IMR-90 (cell line): ENCODE measurements at regions not wholly inside any gene's neighbourhood (a gene's known extent, or its start where the extent isn't known, plus 50 kb on each side); places are given as distances from the start of the nearest gene placed in this dataset.

Experiments used
- ATAC-seq: fragments of 200-7000 bp; cut with Tn5 transposase; 2 replicates; pipeline ENCODE4 v1.9.1; 2020; ENCODE audit warnings: low read depth, mild to moderate bottlenecking, moderate library complexity
- BruUV-seq: library from RNA; stranded (reverse); fragments of 400-500 nt; replicated peaks from 2 replicates; lab custom pipeline; 2021; lab: Mats Ljungman, UMichigan
- CTCF ChIA-PET: fragments of 300-600 bp; formaldehyde crosslinking; extraction: SDS; loops from one replicate; lab custom pipeline; 2021; ENCODE audit warnings: antibody characterized with exemption; lab: Yijun Ruan, JAX
- POLR2A ChIA-PET: fragments of 300-600 bp; sonication (Branson Sonifier 250); formaldehyde crosslinking; loops from one replicate; lab custom pipeline; 2022; ENCODE audit warnings: antibody characterized with exemption; ENCODE audit not compliant: unreplicated experiment; lab: Charles Lee
- DNase-seq: peaks from one replicate; pipeline ENCODE4 v3.0.0; 2013
- H2AFZ ChIP-seq: replicated peaks from 2 replicates; pipeline ENCODE3; 2013; ENCODE audit warnings: low read length, mild to moderate bottlenecking; ENCODE audit not compliant: poor library complexity
- H2AK5ac ChIP-seq: 2 replicates; pipeline ENCODE4 v1.6.1; 2013; ENCODE audit warnings: low read depth, low read length, inconsistent platforms
- H2AK9ac ChIP-seq: replicated peaks from 2 replicates; pipeline ENCODE3; 2013; ENCODE audit warnings: mild to moderate bottlenecking, low read depth, low read length, moderate library complexity; ENCODE audit not compliant: poor library complexity
- H2BK120ac ChIP-seq: 2 replicates; pipeline ENCODE4 v1.6.1; 2013; ENCODE audit warnings: low read depth, low read length, inconsistent platforms
- H2BK15ac ChIP-seq: 3 replicates; pipeline ENCODE4 v1.6.1; 2013; ENCODE audit warnings: low read depth, low read length, inconsistent platforms
- H2BK20ac ChIP-seq: 2 replicates; pipeline ENCODE4 v1.6.1; 2013; ENCODE audit warnings: low read depth, mild to moderate bottlenecking, inconsistent platforms, low read length, moderate library complexity
- H2BK5ac ChIP-seq: 2 replicates; pipeline ENCODE4 v1.6.1; 2013; ENCODE audit warnings: mild to moderate bottlenecking, low read depth, low read length, inconsistent platforms; ENCODE audit not compliant: poor library complexity, severe bottlenecking
- H3K14ac ChIP-seq: replicated peaks from 2 replicates; pipeline ENCODE4 v1.6.1; 2013; ENCODE audit warnings: low read depth, low read length, inconsistent platforms
- H3K18ac ChIP-seq: 2 replicates; pipeline ENCODE4 v1.6.1; 2013; ENCODE audit warnings: low read depth, low read length, control low read depth
- H3K23ac ChIP-seq: 2 replicates; pipeline ENCODE4 v1.6.1; 2013; ENCODE audit warnings: low read depth, low read length, inconsistent platforms
- H3K27ac ChIP-seq: 2 replicates; pipeline ENCODE4 v1.5.1; 2013; ENCODE audit warnings: mild to moderate bottlenecking, control low read depth, low read length; ENCODE audit not compliant: insufficient read depth
- H3K27me3 ChIP-seq: 2 replicates; pipeline ENCODE4 v1.6.1; 2013; ENCODE audit warnings: low read length; ENCODE audit not compliant: control insufficient read depth, insufficient read depth
- H3K36me3 ChIP-seq: 2 replicates; pipeline ENCODE4 v1.6.1; 2013; ENCODE audit warnings: low read length, mixed read lengths; ENCODE audit not compliant: control insufficient read depth, insufficient read depth
- H3K4ac ChIP-seq: 2 replicates; pipeline ENCODE4 v1.6.1; 2013; ENCODE audit warnings: low read depth, low read length, inconsistent platforms
- H3K4me1 ChIP-seq: 2 replicates; pipeline ENCODE4 v1.6.1; 2013; ENCODE audit warnings: low read length, mixed read lengths; ENCODE audit not compliant: control insufficient read depth, insufficient read depth
- H3K4me2 ChIP-seq: 2 replicates; pipeline ENCODE4 v1.6.1; 2013; ENCODE audit warnings: low read depth, mild to moderate bottlenecking, control low read depth, low read length, moderate library complexity
- H3K4me3 ChIP-seq: 2 replicates; pipeline ENCODE4 v1.5.1; 2013; ENCODE audit warnings: low read depth, mild to moderate bottlenecking, control low read depth, low read length, moderate library complexity; ENCODE audit not compliant: insufficient read depth
- H3K56ac ChIP-seq: 2 replicates; pipeline ENCODE4 v1.6.1; 2013; ENCODE audit warnings: low read length, inconsistent platforms; ENCODE audit not compliant: insufficient read depth; ENCODE audit errors: extremely low read depth
- H3K79me1 ChIP-seq, 2 experiments: 2 replicates each; pipeline ENCODE4 v1.6.1; 2013; ENCODE audit warnings: low read length in 2 of 2, inconsistent platforms in 1 of 2, low read depth in 1 of 2
- H3K9ac ChIP-seq: 2 replicates; pipeline ENCODE4 v1.6.1; 2013; ENCODE audit warnings: low read depth, low read length, control low read depth
- H3K9me1 ChIP-seq: 2 replicates; pipeline ENCODE4 v1.6.1; 2013; ENCODE audit warnings: low read length, inconsistent platforms; ENCODE audit not compliant: insufficient read depth
- H3K9me3 ChIP-seq: 2 replicates; pipeline ENCODE4 v1.6.1; 2013; ENCODE audit warnings: low read length; ENCODE audit not compliant: control insufficient read depth, insufficient read depth
- H4K20me1 ChIP-seq: 2 replicates; pipeline ENCODE4 v1.6.1; 2013; ENCODE audit warnings: low read length, inconsistent platforms; ENCODE audit not compliant: insufficient read depth
- H4K5ac ChIP-seq: 2 replicates; pipeline ENCODE4 v1.6.1; 2013; ENCODE audit warnings: mild to moderate bottlenecking, low read depth, low read length, control low read depth
- H4K8ac ChIP-seq, 2 experiments: 2 replicates each; pipeline ENCODE4 v1.6.1; 2013; ENCODE audit warnings: low read depth in 2 of 2, low read length in 2 of 2, control low read depth in 1 of 2, inconsistent platforms in 1 of 2
- H4K91ac ChIP-seq: 2 replicates; pipeline ENCODE4 v1.6.1; 2013; ENCODE audit warnings: low read depth, low read length, inconsistent platforms; ENCODE audit not compliant: insufficient read depth
- BHLHE40 ChIP-seq: fragments of 150-350 bp; IDR thresholded peaks from 2 replicates; pipeline ENCODE4 v1.6.1; 2016; ENCODE audit warnings: mild to moderate bottlenecking, low read depth, low read length
- CTCF ChIP-seq: conservative IDR thresholded peaks from 2 replicates; pipeline ENCODE4 v1.5.1; 2012; ENCODE audit warnings: mild to moderate bottlenecking, low read depth, low read length, improper control_type of control experiment
- FOS ChIP-seq: fragments of 150-350 bp; IDR thresholded peaks from 2 replicates; pipeline ENCODE4 v1.6.1; 2016; ENCODE audit warnings: low read depth, low read length
- MAZ ChIP-seq: IDR thresholded peaks from 2 replicates; pipeline ENCODE4 v1.6.1; 2012; ENCODE audit warnings: low read depth, mild to moderate bottlenecking, low read length, improper control_type of control experiment, moderate library complexity, borderline replicate concordance
- POLR2A ChIP-seq: IDR thresholded peaks from 2 replicates; pipeline ENCODE4 v1.6.1; 2012; ENCODE audit warnings: mild to moderate bottlenecking, low read depth, low read length
- RAD21 ChIP-seq: IDR thresholded peaks from 2 replicates; pipeline ENCODE4 v1.6.1; 2012; ENCODE audit warnings: low read length, improper control_type of control experiment
- RCOR1 ChIP-seq: IDR thresholded peaks from 2 replicates; pipeline ENCODE4 v1.6.1; 2012; ENCODE audit warnings: mild to moderate bottlenecking, low read length, improper control_type of control experiment; ENCODE audit not compliant: insufficient replicate concordance
- RFX5 ChIP-seq: IDR thresholded peaks from 2 replicates; pipeline ENCODE4 v1.8.0; 2012; ENCODE audit warnings: low read depth, mild to moderate bottlenecking, low read length, moderate library complexity
- SMC3 ChIP-seq: fragments of 150-350 bp; IDR thresholded peaks from 2 replicates; pipeline ENCODE4 v1.6.1; 2016; ENCODE audit warnings: low read depth, mild to moderate bottlenecking, antibody characterized with exemption, low read length, moderate library complexity
- dilution Hi-C: fragments of 300-500 bp; cut with HindIII; formaldehyde crosslinking; loops from one replicate; pipeline ENCODE4 v1.14.3; 2018; ENCODE audit warnings: low sequenced_read_pairs; ENCODE audit not compliant: unreplicated experiment
- in situ Hi-C: fragments of 300-500 bp; cut with MboI; formaldehyde crosslinking; loops from 3 replicates; pipeline ENCODE4 v1.14.3; 2019; ENCODE audit warnings: low sequenced_read_pairs, inconsistent platforms, mixed read lengths
- intact Hi-C: fragments of 100-400 bp; cut with micrococcal nuclease; formaldehyde crosslinking; loops from 2 replicates; pipeline ENCODE4 v1.10.0; 2022
- TF ChIP-seq, protein P1 (sequence below): fragments of 150-350 bp; IDR thresholded peaks from 2 replicates; pipeline ENCODE4 v1.6.1; 2017; ENCODE audit warnings: mild to moderate bottlenecking, antibody characterized with exemption, low read length, low read depth

GRCh38 chr12:61530456-61530855, 729.7 kb upstream of the USP15 start:
- dilution Hi-C loops: no loop called here
- Histone ChIP-seq H2BK5ac (no peak overlapping the region), H2BK15ac (no peak overlapping the region), H3K27ac (no peak overlapping the region), H2AK5ac (no peak overlapping the region), H3K27me3 (no peaks in the 10 kb centered on the region), H3K23ac (no peak overlapping the region), H3K4me3 (no peak overlapping the region), H3K79me1 (no peaks in the 10 kb centered on the region), H4K91ac (no peak overlapping the region), H2AK9ac (no peak overlapping the region), H3K14ac (no peak overlapping the region), H2AFZ (no peak overlapping the region), H2BK20ac (no peak overlapping the region), H3K36me3 (no peaks in the 10 kb centered on the region), H3K4me2 (no peak overlapping the region), H3K56ac (no peak overlapping the region), H3K18ac (no peak overlapping the region), H3K9me3 (0 out of 2 replicates have a peak, but pooled peaks cover 2% of the 10 kb centered on the region), H4K5ac (no peak overlapping the region), H4K20me1 (no peaks in the 10 kb centered on the region), H3K4ac (no peak overlapping the region), H2BK120ac (no peak overlapping the region), H3K9ac (no peak overlapping the region), H3K9me1 (no peaks in the 10 kb centered on the region), H3K4me1 (no peaks in the 10 kb centered on the region), H4K8ac (no peak overlapping the region)
- ATAC-seq (no peak), DNase-seq (no peak)
- in situ Hi-C loops: no loop called here
- TF ChIP-seq, protein P1, sequence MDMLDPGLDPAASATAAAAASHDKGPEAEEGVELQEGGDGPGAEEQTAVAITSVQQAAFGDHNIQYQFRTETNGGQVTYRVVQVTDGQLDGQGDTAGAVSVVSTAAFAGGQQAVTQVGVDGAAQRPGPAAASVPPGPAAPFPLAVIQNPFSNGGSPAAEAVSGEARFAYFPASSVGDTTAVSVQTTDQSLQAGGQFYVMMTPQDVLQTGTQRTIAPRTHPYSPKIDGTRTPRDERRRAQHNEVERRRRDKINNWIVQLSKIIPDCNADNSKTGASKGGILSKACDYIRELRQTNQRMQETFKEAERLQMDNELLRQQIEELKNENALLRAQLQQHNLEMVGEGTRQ: no peak
- TF ChIP-seq MAZ (no peak), BHLHE40 (no peak), RAD21 (no peak), FOS (no peak), POLR2A (no peak), SMC3 (no peak), CTCF (no peak), RFX5 (no peak), RCOR1 (no peak)
- intact Hi-C loops: no loop called here
- CTCF ChIA-PET: no interaction called here
- POLR2A ChIA-PET: no interaction called here
- no TSS peak for BruUV-seq
